ENCODE measurements at regions not wholly inside any gene's neighbourhood (a gene's known extent, or its start where the extent isn't known, plus 50 kb on each side); places are given as distances from the start of the nearest gene placed in this dataset.

GRCh38 chr11:116642902-116643301 is 129.9 kb downstream of the BUD13 start:
- ATAC-seq (no peak), DNase-seq (no peak)
- H3K27me3 ChIP-seq (ENCODE audit: insufficient read depth in 3 of 3, low read length in 2 of 3): peaks cover 0 to 5% (median 2%) of the 10 kb centered on the region in 3 donors
- intact Hi-C loops (cut with DNase I): loop anchor here in 1 of 2 donors (5.0 kb wide), 1 partner anchor 191 kb away; no protein-coding TSS in a partner anchor
- no peaks in the 10 kb centered on the region for H3K9me3 ChIP-seq
- no peak for TF ChIP-seq CTCF (IDR thresholded peaks at IDR 0.05)
- H3K4me3 ChIP-seq: no peak overlapping the region
- no peak overlapping the region for H3K27ac ChIP-seq
- H3K36me3 ChIP-seq (ENCODE audit: insufficient read depth in 1 of 2, low read depth in 1 of 2): no peaks in the 10 kb centered on the region
- no peaks in the 10 kb centered on the region for H3K4me1 ChIP-seq

- H3K4me1 ChIP-seq: no peaks in the 10 kb centered on the region
- intact Hi-C loops (cut with DNase I): loop anchor here in 1 of 2 donors (5.0 kb wide), 1 partner anchor 190 kb away; no protein-coding TSS in a partner anchor
- peaks cover 0 to 5% (median 2%) of the 10 kb centered on the region in 3 donors for H3K27me3 ChIP-seq (ENCODE audit: insufficient read depth in 3 of 3, low read length in 2 of 3)
- TF ChIP-seq CTCF (IDR thresholded peaks at IDR 0.05): no peak
- no peak overlapping the region for H3K27ac ChIP-seq
- no peak for DNase-seq
- no peak for ATAC-seq
- H3K36me3 ChIP-seq (ENCODE audit: insufficient read depth in 1 of 2, low read depth in 1 of 2): no peaks in the 10 kb centered on the region
- no peak overlapping the region for H3K4me3 ChIP-seq
- WGBS, 3 donors: 88 to 94% (median 89%) methylated on average over 1 of the region's 1 CpG
- H3K9me3 ChIP-seq: no peaks in the 10 kb centered on the region
Observed at GRCh38 chr11:116642481-116642880, 130.3 kb downstream of the BUD13 start.

- Histone ChIP-seq H3K9me3 (no peaks in the 10 kb centered on the region), H3K4me1 (no peaks in the 10 kb centered on the region), H3K36me3 (ENCODE audit: insufficient read depth in 1 of 2, low read depth in 1 of 2) (no peaks in the 10 kb centered on the region), H3K27me3 (ENCODE audit: insufficient read depth in 3 of 3, low read length in 2 of 3) (peaks cover 0 to 5% (median 2%) of the 10 kb centered on the region in 3 donors), H3K4me3 (no peak overlapping the region), H3K27ac (no peak overlapping the region)
- DNase-seq (peak in 1 of 2 donors; percentile 22), ATAC-seq (peak; percentile 71 to 74 (median 73))
- peak; percentile 66 for TF ChIP-seq CTCF (IDR thresholded peaks at IDR 0.05)
- 23 to 27% (median 25%) methylated on average over 11 of the region's 11 CpGs for WGBS, 3 donors
- intact Hi-C loops (cut with DNase I): loop anchor here (1.0 to 5.0 kb wide), 2 partner anchors 186 to 189 kb away; no protein-coding TSS in a partner anchor
Observed at GRCh38 chr11:116641561-116642045, 131.2 kb downstream of the BUD13 start.

GRCh38 chr11:116640641-116641402 is 132.0 kb downstream of the BUD13 start:
- DNase-seq: no peak
- Histone ChIP-seq H3K27ac (no peak overlapping the region), H3K9me3 (no peaks in the 10 kb centered on the region), H3K4me1 (no peaks in the 10 kb centered on the region), H3K36me3 (ENCODE audit: insufficient read depth in 1 of 2, low read depth in 1 of 2) (no peaks in the 10 kb centered on the region), H3K27me3 (ENCODE audit: insufficient read depth in 3 of 3, low read length in 2 of 3) (peaks cover 0 to 5% (median 2%) of the 10 kb centered on the region in 3 donors), H3K4me3 (no peak overlapping the region)
- ATAC-seq: no peak
- intact Hi-C loops (cut with DNase I): loop anchor here (1.0 to 5.0 kb wide), 2 partner anchors 186 to 189 kb away; no protein-coding TSS in a partner anchor
- WGBS, 3 donors: 80 to 95% (median 86%) methylated on average over 7 of the region's 7 CpGs
- TF ChIP-seq CTCF (IDR thresholded peaks at IDR 0.05): no peak
